H1 (cell line): ENCODE measurements at regions not wholly inside any gene's neighbourhood (a gene's known extent, or its start where the extent isn't known, plus 50 kb on each side); places are given as distances from the start of the nearest gene placed in this dataset.

Experiments
- CTCF ChIA-PET: fragments of 300-600 bp; sonication (Branson Sonifier 250); formaldehyde crosslinking; loops from one replicate; lab custom pipeline; 2021; ENCODE audit not compliant: partially characterized antibody; lab: Charles Lee
- POLR2A ChIA-PET: fragments of 300-600 bp; sonication (Branson Sonifier 250); formaldehyde crosslinking; loops from one replicate; lab custom pipeline; 2021; ENCODE audit warnings: inconsistent platforms; ENCODE audit not compliant: partially characterized antibody; lab: Charles Lee
- DNase-seq, 2 experiments: peaks; one replicate each; pipeline versions ENCODE4 v3.0.0 to v3.0.0-alpha.2; 2010 to 2022; ENCODE audit warnings: low spot score in 2 of 2, low read depth in 1 of 2, mixed read lengths in 1 of 2
- FAIRE-seq: peaks from 2 replicates; lab custom pipeline; 2011; peaks lifted over from hg19 to GRCh38; lab: Jason Lieb, UNC
- H2AFZ ChIP-seq: 2 replicates; pipeline ENCODE4 v1.8.1; 2012; ENCODE audit warnings: low read length, inconsistent platforms
- H2AK5ac ChIP-seq: 2 replicates; pipeline ENCODE4 v1.6.1; 2013; ENCODE audit warnings: low read depth, low read length
- H2BK120ac ChIP-seq: replicated peaks from 2 replicates; pipeline ENCODE3; 2013; ENCODE audit warnings: low read depth, low read length, inconsistent platforms
- H2BK12ac ChIP-seq: 2 replicates; pipeline ENCODE4 v1.6.1; 2013; ENCODE audit warnings: low read depth, low read length
- H2BK15ac ChIP-seq: 2 replicates; pipeline ENCODE4 v1.6.1; 2013; ENCODE audit warnings: low read length
- H2BK20ac ChIP-seq: 2 replicates; pipeline ENCODE4 v1.6.1; 2013; ENCODE audit warnings: low read length
- H2BK5ac ChIP-seq: 2 replicates; pipeline ENCODE4 v1.6.1; 2013; ENCODE audit warnings: low read depth, low read length
- H3K14ac ChIP-seq: 2 replicates; pipeline ENCODE4 v1.6.1; 2013; ENCODE audit warnings: inconsistent platforms; ENCODE audit not compliant: insufficient read length
- H3K18ac ChIP-seq: 2 replicates; pipeline ENCODE4 v1.6.1; 2013; ENCODE audit warnings: low read length; ENCODE audit errors: extremely low read depth
- H3K23ac ChIP-seq: 2 replicates; pipeline ENCODE4 v1.6.1; 2013; ENCODE audit warnings: inconsistent platforms; ENCODE audit not compliant: insufficient read length
- H3K23me2 ChIP-seq: 2 replicates; pipeline ENCODE4 v1.6.1; 2013; ENCODE audit warnings: low read depth, low read length
- H3K27ac ChIP-seq: 2 replicates; pipeline ENCODE4 v1.6.1; 2011; ENCODE audit warnings: low read depth, low read length, inconsistent platforms
- H3K27me3 ChIP-seq, 4 experiments: replicated peaks in 1 of 4; 1 replicate in 1 of 4; 2 replicates in 3 of 4; pipeline versions ENCODE4 v1.6.1 to v1.8.1; 2011 to 2013; ENCODE audit warnings: low read length in 3 of 4, mild to moderate bottlenecking in 3 of 4, inconsistent platforms in 2 of 4, mixed read lengths in 2 of 4, moderate library complexity in 1 of 4; ENCODE audit not compliant: control insufficient read depth in 3 of 4, insufficient read depth in 3 of 4; ENCODE audit errors: extremely low read depth in 1 of 4
- H3K36me3 ChIP-seq, 4 experiments: 2 replicates each; pipeline versions ENCODE4 v1.6.1 to v1.8.1; 2011 to 2013; ENCODE audit warnings: mild to moderate bottlenecking in 4 of 4, low read length in 3 of 4, moderate library complexity in 2 of 4, control low read depth in 1 of 4, inconsistent platforms in 1 of 4; ENCODE audit not compliant: insufficient read depth in 4 of 4, control insufficient read depth in 2 of 4
- H3K4ac ChIP-seq: replicated peaks from 2 replicates; pipeline ENCODE3; 2013; ENCODE audit warnings: low read length, low read depth, mixed read lengths, inconsistent platforms; ENCODE audit not compliant: insufficient read length
- H3K4me1 ChIP-seq, 4 experiments: replicated peaks in 1 of 4; 1 replicate in 1 of 4; 2 replicates in 3 of 4; pipeline versions ENCODE4 v1.6.1 to v1.8.1; 2011 to 2013; ENCODE audit warnings: low read length in 3 of 4, inconsistent platforms in 2 of 4, mixed read lengths in 1 of 4; ENCODE audit not compliant: insufficient read depth in 4 of 4, control insufficient read depth in 3 of 4
- H3K4me2 ChIP-seq, 2 experiments: 2 replicates each; pipeline versions ENCODE4 v1.6.1 to v1.8.1; 2011 to 2013; ENCODE audit warnings: low read depth in 2 of 2, low read length in 2 of 2, control low read depth in 1 of 2, inconsistent platforms in 1 of 2, mild to moderate bottlenecking in 1 of 2; ENCODE audit not compliant: insufficient read depth in 1 of 2
- H3K4me3 ChIP-seq, 4 experiments: fragments of 200-600, 300-600 bp in 1 of 4; sonication (generic), shearing (Covaris generic), sonication (Bioruptor Twin) in 1 of 4; 2 replicates each; pipeline versions ENCODE4 v1.5.1 to v1.8.1; 2011 to 2016; ENCODE audit warnings: low read length in 4 of 4, low read depth in 3 of 4, control low read depth in 2 of 4, inconsistent platforms in 2 of 4, mild to moderate bottlenecking in 2 of 4, mixed read lengths in 1 of 4, moderate library complexity in 1 of 4; ENCODE audit not compliant: insufficient read depth in 2 of 4; ENCODE audit errors: extremely low read depth in 1 of 4
- H3K56ac ChIP-seq: replicated peaks from 2 replicates; pipeline ENCODE3; 2013; ENCODE audit warnings: low read depth, mild to moderate bottlenecking, mixed read lengths, low read length, inconsistent platforms; ENCODE audit not compliant: insufficient read length
- H3K79me1 ChIP-seq: 2 replicates; pipeline ENCODE4 v1.6.1; 2013; ENCODE audit warnings: low read depth, low read length, control low read depth
- H3K79me2 ChIP-seq, 2 experiments: 2 replicates each; pipeline versions ENCODE4 v1.6.1 to v1.8.1; 2012 to 2013; ENCODE audit warnings: low read length in 2 of 2, mild to moderate bottlenecking in 2 of 2, inconsistent platforms in 1 of 2; ENCODE audit not compliant: insufficient read depth in 2 of 2, control insufficient read depth in 1 of 2
- H3K9ac ChIP-seq, 4 experiments: replicated peaks in 1 of 4; 1 replicate in 1 of 4; 2 replicates in 3 of 4; pipeline versions ENCODE4 v1.6.1 to v1.8.1; 2011 to 2013; ENCODE audit warnings: low read depth in 3 of 4, low read length in 3 of 4, control low read depth in 2 of 4, mild to moderate bottlenecking in 2 of 4, moderate library complexity in 2 of 4, inconsistent platforms in 1 of 4; ENCODE audit errors: extremely low read depth in 1 of 4
- H3K9me3 ChIP-seq, 2 experiments: 2 replicates each; pipeline versions ENCODE4 v1.6.1 to v1.8.1; 2012 to 2013; ENCODE audit warnings: mild to moderate bottlenecking in 2 of 2, moderate library complexity in 2 of 2, control low read depth in 1 of 2, inconsistent platforms in 1 of 2, low read depth in 1 of 2, low read length in 1 of 2, mixed read lengths in 1 of 2; ENCODE audit not compliant: insufficient read depth in 2 of 2
- H4K20me1 ChIP-seq, 2 experiments: replicated peaks in 1 of 2; 2 replicates each; pipeline versions ENCODE3 to v1.8.1; 2011 to 2013; ENCODE audit warnings: inconsistent platforms in 2 of 2, low read length in 2 of 2, mild to moderate bottlenecking in 1 of 2; ENCODE audit not compliant: insufficient read depth in 2 of 2, control insufficient read depth in 1 of 2
- H4K5ac ChIP-seq: 2 replicates; pipeline ENCODE4 v1.6.1; 2013; ENCODE audit warnings: low read length, low read depth, mixed read lengths, inconsistent platforms; ENCODE audit not compliant: insufficient read length
- H4K8ac ChIP-seq: 2 replicates; pipeline ENCODE4 v1.8.0; 2013; ENCODE audit warnings: mild to moderate bottlenecking, moderate library complexity, low read length, inconsistent platforms; ENCODE audit not compliant: insufficient read depth; ENCODE audit errors: extremely low read depth
- H4K91ac ChIP-seq: replicated peaks from 2 replicates; pipeline ENCODE3; 2013; ENCODE audit warnings: low read length, mixed read lengths, inconsistent platforms; ENCODE audit not compliant: insufficient read length
- WGBS, 2 experiments: shearing (Covaris generic) in 1 of 2; methylation state at CpG; one replicate each; pipeline versions ENCODE4 v1.1.6 to v1.1.7; 2013 to 2015; ENCODE audit warnings: low lambda C conversion rate in 2 of 2, mixed read lengths in 2 of 2, inconsistent platforms in 1 of 2, low coverage in 1 of 2, missing lambda C conversion rate in 1 of 2; ENCODE audit not compliant: insufficient replicate concordance in 2 of 2, insufficient coverage in 1 of 2, insufficient read length in 1 of 2; ENCODE audit errors: extremely low coverage in 1 of 2, missing lambda C conversion rate in 1 of 2; 5-methylcytosine and 5-hydroxymethylcytosine counted together
- TF ChIP-seq, protein P1 (sequence below), 3 experiments: IDR thresholded peaks; 1 replicate in 2 of 3; 2 replicates in 1 of 3; pipeline versions ENCODE4 v1.5.1 to v1.6.1; 2011; ENCODE audit warnings: low read length in 3 of 3, mild to moderate bottlenecking in 3 of 3, inconsistent platforms in 2 of 3, low read depth in 1 of 3, moderate library complexity in 1 of 3; ENCODE audit not compliant: insufficient read depth in 1 of 3; ENCODE audit errors: control extremely low read depth in 1 of 3

DNA sequence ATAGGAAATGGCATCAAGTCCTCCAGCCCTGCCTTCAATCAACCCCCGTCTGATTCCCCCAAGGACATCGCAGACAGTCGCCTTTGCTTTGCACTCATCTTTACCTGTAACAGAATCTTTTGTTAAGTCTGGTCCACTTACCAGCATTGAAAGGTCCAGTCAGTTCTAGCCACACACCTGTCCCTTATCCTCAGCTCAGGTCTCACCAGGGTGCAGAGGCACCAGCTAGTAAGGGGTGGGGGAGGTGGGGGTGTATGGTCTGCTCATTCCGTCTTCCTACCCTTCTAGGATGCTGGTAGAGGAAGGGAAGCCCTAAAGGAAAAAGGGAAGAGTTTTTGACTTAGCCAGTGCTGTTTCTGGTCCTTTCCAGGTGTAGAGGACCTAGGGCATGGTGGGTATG is 427.7 kb downstream of the MATN1 start:
- Histone ChIP-seq H3K79me1 (no peaks in the 10 kb centered on the region), H3K27ac (no peak overlapping the region), H3K9me3 (peaks cover 9 to 17% of the 10 kb centered on the region in 2 experiments), H2AFZ (no peak overlapping the region), H2BK5ac (no peak overlapping the region), H3K36me3 (no peaks in the 10 kb centered on the region), H3K4me3 (no peak overlapping the region), H3K27me3 (no peaks in the 10 kb centered on the region)
- 87% methylated on average over 4 of the region's 4 CpGs; no CpG with 5 or more reads in 1 of the 2 experiments for WGBS, 2 experiments
- TF ChIP-seq, protein P1, sequence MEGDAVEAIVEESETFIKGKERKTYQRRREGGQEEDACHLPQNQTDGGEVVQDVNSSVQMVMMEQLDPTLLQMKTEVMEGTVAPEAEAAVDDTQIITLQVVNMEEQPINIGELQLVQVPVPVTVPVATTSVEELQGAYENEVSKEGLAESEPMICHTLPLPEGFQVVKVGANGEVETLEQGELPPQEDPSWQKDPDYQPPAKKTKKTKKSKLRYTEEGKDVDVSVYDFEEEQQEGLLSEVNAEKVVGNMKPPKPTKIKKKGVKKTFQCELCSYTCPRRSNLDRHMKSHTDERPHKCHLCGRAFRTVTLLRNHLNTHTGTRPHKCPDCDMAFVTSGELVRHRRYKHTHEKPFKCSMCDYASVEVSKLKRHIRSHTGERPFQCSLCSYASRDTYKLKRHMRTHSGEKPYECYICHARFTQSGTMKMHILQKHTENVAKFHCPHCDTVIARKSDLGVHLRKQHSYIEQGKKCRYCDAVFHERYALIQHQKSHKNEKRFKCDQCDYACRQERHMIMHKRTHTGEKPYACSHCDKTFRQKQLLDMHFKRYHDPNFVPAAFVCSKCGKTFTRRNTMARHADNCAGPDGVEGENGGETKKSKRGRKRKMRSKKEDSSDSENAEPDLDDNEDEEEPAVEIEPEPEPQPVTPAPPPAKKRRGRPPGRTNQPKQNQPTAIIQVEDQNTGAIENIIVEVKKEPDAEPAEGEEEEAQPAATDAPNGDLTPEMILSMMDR (IDR thresholded peaks at IDR 0.05; ENCODE audit: control extremely low read depth in 1 of 3, insufficient read depth in 1 of 3, low read depth in 1 of 3, low read length in 3 of 3), result no peak
- TF ChIP-seq, all 59 proteins: peak for 0
- FAIRE-seq (no peak), DNase-seq (no peak)
- Histone ChIP-seq H3K79me2 (no peaks in the 10 kb centered on the region), H2AK5ac (no peak overlapping the region), H2BK12ac (no peak overlapping the region), H2BK15ac (no peak overlapping the region), H3K23ac (no peak overlapping the region), H3K4me2 (no peak overlapping the region), H3K18ac (no peak overlapping the region), H3K4me1 (no peaks in the 10 kb centered on the region), H3K56ac (no peak overlapping the region), H3K23me2 (no peaks in the 10 kb centered on the region), H4K91ac (no peak overlapping the region), H3K4ac (no peak overlapping the region), H2BK120ac (no peak overlapping the region), H3K14ac (no peak overlapping the region), H4K20me1 (no peaks in the 10 kb centered on the region), H3K9ac (no peak overlapping the region), H2BK20ac (no peak overlapping the region), H4K5ac (no peak overlapping the region), H4K8ac (no peak overlapping the region)
- CTCF ChIA-PET, result interaction anchor here (1.0 to 1.2 kb wide), 2 partner anchors 17 to 23 kb away, joined by 3 read pairs; no protein-coding TSS in a partner anchor
- POLR2A ChIA-PET, result no interaction called here
